ENCODE measurements at regions not wholly inside any gene's neighbourhood (a gene's known extent, or its start where the extent isn't known, plus 50 kb on each side); places are given as distances from the start of the nearest gene placed in this dataset.

GRCh38 chr5:167725264-167725663 is 566.2 kb upstream of the WWC1 start:
- TF ChIP-seq, protein P1, sequence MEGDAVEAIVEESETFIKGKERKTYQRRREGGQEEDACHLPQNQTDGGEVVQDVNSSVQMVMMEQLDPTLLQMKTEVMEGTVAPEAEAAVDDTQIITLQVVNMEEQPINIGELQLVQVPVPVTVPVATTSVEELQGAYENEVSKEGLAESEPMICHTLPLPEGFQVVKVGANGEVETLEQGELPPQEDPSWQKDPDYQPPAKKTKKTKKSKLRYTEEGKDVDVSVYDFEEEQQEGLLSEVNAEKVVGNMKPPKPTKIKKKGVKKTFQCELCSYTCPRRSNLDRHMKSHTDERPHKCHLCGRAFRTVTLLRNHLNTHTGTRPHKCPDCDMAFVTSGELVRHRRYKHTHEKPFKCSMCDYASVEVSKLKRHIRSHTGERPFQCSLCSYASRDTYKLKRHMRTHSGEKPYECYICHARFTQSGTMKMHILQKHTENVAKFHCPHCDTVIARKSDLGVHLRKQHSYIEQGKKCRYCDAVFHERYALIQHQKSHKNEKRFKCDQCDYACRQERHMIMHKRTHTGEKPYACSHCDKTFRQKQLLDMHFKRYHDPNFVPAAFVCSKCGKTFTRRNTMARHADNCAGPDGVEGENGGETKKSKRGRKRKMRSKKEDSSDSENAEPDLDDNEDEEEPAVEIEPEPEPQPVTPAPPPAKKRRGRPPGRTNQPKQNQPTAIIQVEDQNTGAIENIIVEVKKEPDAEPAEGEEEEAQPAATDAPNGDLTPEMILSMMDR (IDR thresholded peaks at IDR 0.05; ENCODE audit: poor library complexity, severe bottlenecking), result no peak
- TF ChIP-seq, protein P2, sequence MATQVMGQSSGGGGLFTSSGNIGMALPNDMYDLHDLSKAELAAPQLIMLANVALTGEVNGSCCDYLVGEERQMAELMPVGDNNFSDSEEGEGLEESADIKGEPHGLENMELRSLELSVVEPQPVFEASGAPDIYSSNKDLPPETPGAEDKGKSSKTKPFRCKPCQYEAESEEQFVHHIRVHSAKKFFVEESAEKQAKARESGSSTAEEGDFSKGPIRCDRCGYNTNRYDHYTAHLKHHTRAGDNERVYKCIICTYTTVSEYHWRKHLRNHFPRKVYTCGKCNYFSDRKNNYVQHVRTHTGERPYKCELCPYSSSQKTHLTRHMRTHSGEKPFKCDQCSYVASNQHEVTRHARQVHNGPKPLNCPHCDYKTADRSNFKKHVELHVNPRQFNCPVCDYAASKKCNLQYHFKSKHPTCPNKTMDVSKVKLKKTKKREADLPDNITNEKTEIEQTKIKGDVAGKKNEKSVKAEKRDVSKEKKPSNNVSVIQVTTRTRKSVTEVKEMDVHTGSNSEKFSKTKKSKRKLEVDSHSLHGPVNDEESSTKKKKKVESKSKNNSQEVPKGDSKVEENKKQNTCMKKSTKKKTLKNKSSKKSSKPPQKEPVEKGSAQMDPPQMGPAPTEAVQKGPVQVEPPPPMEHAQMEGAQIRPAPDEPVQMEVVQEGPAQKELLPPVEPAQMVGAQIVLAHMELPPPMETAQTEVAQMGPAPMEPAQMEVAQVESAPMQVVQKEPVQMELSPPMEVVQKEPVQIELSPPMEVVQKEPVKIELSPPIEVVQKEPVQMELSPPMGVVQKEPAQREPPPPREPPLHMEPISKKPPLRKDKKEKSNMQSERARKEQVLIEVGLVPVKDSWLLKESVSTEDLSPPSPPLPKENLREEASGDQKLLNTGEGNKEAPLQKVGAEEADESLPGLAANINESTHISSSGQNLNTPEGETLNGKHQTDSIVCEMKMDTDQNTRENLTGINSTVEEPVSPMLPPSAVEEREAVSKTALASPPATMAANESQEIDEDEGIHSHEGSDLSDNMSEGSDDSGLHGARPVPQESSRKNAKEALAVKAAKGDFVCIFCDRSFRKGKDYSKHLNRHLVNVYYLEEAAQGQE (IDR thresholded peaks at IDR 0.05; ENCODE audit: borderline replicate concordance), result no peak
- TF ChIP-seq EP300 (conservative IDR thresholded peaks at IDR 0.05; ENCODE audit: poor library complexity, severe bottlenecking) (no peak), EZH2 (IDR thresholded peaks at IDR 0.05; ENCODE audit: borderline replicate concordance, insufficient read depth, low read length, poor library complexity, severe bottlenecking) (no peak), TAF1 (IDR thresholded peaks at IDR 0.05; ENCODE audit: low read depth) (no peak), POLR2AphosphoS5 (IDR thresholded peaks at IDR 0.05) (no peak), MXI1 (conservative IDR thresholded peaks at IDR 0.05; ENCODE audit: poor library complexity, severe bottlenecking) (no peak)
